Activated CD8-positive, alpha-beta T cell treated with anti-CD3 and anti-CD28 coated beads for 36 hours (primary cell): ENCODE measurements at regions not wholly inside any gene's neighbourhood (a gene's known extent, or its start where the extent isn't known, plus 50 kb on each side); places are given as distances from the start of the nearest gene placed in this dataset.

Source experiments
- ATAC-seq: fragments of 200-7000 bp; cut with Tn5 transposase; one replicate; pipeline ENCODE4 v1.10.0; 2021; ENCODE audit warnings: mild to moderate bottlenecking, moderate library complexity
- CTCF ChIA-PET: fragments of 350-600 bp; sonication (Branson Sonifier 250); formaldehyde crosslinking; loops from one replicate; lab custom pipeline; 2021; ENCODE audit warnings: antibody characterized with exemption; lab: Charles Lee
- POLR2A ChIA-PET: fragments of 350-600 bp; sonication (Branson Sonifier 250); formaldehyde crosslinking; loops from one replicate; lab custom pipeline; 2021; ENCODE audit warnings: antibody characterized with exemption; lab: Charles Lee
- DNase-seq: peaks from one replicate; pipeline ENCODE4 v3.0.0-alpha.2; 2020
- H3K27ac Mint-ChIP-seq: one replicate; pipeline ENCODE4 v1.8.0; 2021; ENCODE audit warnings: mild to moderate bottlenecking, mixed read lengths
- H3K27me3 Mint-ChIP-seq: one replicate; pipeline ENCODE4 v1.8.0; 2021; ENCODE audit warnings: mixed read lengths
- H3K36me3 Mint-ChIP-seq: one replicate; pipeline ENCODE4 v1.8.0; 2021; ENCODE audit warnings: low read depth, mixed read lengths
- H3K4me1 Mint-ChIP-seq: one replicate; pipeline ENCODE4 v1.8.0; 2021; ENCODE audit warnings: low read depth, mixed read lengths
- H3K4me3 Mint-ChIP-seq: one replicate; pipeline ENCODE4 v1.8.0; 2021; ENCODE audit warnings: mild to moderate bottlenecking, moderate library complexity, mixed read lengths
- H3K9me3 Mint-ChIP-seq: one replicate; pipeline ENCODE4 v1.8.0; 2021; ENCODE audit warnings: mixed read lengths
- CTCF ChIP-seq: fragments of 200-600 bp; IDR thresholded peaks from one replicate; pipeline ENCODE4 v1.8.0; 2022; ENCODE audit warnings: antibody characterized with exemption, mild to moderate bottlenecking
- intact Hi-C: fragments of 100-400 bp; cut with micrococcal nuclease; formaldehyde crosslinking; loops from one replicate; pipeline ENCODE4 v1.10.0; 2022

GRCh38 chr2:16069663-16069932 is 129.2 kb downstream of the MYCN start:
- ATAC-seq: no peak
- TF ChIP-seq CTCF: no peak
- Mint-ChIP-seq H3K27me3 (no peaks in the 10 kb centered on the region), H3K4me1 (no peaks in the 10 kb centered on the region), H3K36me3 (no peaks in the 10 kb centered on the region), H3K9me3 (no peaks in the 10 kb centered on the region), H3K27ac (no peak overlapping the region), H3K4me3 (no peak overlapping the region)
- POLR2A ChIA-PET: no interaction called here
- intact Hi-C loops: no loop called here
- DNase-seq: no peak
- CTCF ChIA-PET: interaction anchor here (1.5 kb wide), 1 partner anchor 130 kb away, joined by 4 read pairs; no protein-coding TSS in a partner anchor

GRCh38 chr2:16068552-16068940 is 128.2 kb downstream of the MYCN start:
- no peak for DNase-seq
- ChIA-PET POLR2A (no interaction called here), CTCF (no interaction called here)
- Mint-ChIP-seq H3K4me1 (no peaks in the 10 kb centered on the region), H3K4me3 (no peak overlapping the region), H3K36me3 (peaks cover 2% of the 10 kb centered on the region), H3K27me3 (peaks cover 2% of the 10 kb centered on the region), H3K9me3 (peaks cover 9% of the 10 kb centered on the region), H3K27ac (no peak overlapping the region)
- TF ChIP-seq CTCF: no peak
- ATAC-seq: no peak
- intact Hi-C loops: no loop called here

- Mint-ChIP-seq H3K4me1 (no peaks in the 10 kb centered on the region), H3K36me3 (peaks cover 2% of the 10 kb centered on the region), H3K9me3 (peaks cover 11% of the 10 kb centered on the region), H3K4me3 (no peak overlapping the region), H3K27ac (no peak overlapping the region), H3K27me3 (peaks cover 2% of the 10 kb centered on the region)
- ChIA-PET CTCF (no interaction called here), POLR2A (no interaction called here)
- DNase-seq: no peak
- no peak for ATAC-seq
- intact Hi-C loops: no loop called here
- TF ChIP-seq CTCF: no peak
These were observed 127.7 kb downstream of the MYCN start for GRCh38 chr2:16067866-16068551.

DNA sequence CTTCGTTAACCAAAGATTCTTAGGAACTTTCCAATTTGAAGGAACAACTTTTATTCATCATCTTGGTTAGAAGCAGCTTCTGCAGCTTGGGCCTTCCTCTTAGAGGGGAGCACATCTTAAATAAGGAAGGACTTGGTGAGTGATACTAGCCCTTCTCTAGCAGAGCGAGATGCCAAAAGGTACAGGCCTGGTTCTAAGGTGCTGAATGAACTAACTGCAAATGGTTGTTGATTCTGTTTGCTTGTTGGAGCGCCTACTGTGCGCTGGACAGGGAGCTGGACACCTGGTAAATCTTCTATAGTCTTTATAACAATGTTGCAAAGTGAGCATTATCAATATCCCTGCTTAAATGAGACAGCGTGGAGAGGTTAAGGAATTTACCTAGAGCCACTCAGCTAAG is 127.1 kb downstream of the MYCN start:
- no peak overlapping the region for H3K27ac Mint-ChIP-seq
- H3K4me3 Mint-ChIP-seq: no peak overlapping the region
- ChIA-PET CTCF (no interaction called here), POLR2A (no interaction called here)
- H3K36me3 Mint-ChIP-seq: peaks cover 2% of the 10 kb centered on the region
- no peaks in the 10 kb centered on the region for H3K4me1 Mint-ChIP-seq
- intact Hi-C loops: no loop called here
- no peak for DNase-seq
- peaks cover 15% of the 10 kb centered on the region for H3K9me3 Mint-ChIP-seq
- TF ChIP-seq CTCF: no peak
- H3K27me3 Mint-ChIP-seq: peaks cover 2% of the 10 kb centered on the region
- ATAC-seq: no peak

- Mint-ChIP-seq H3K4me1 (no peaks in the 10 kb centered on the region), H3K9me3 (peaks cover 17% of the 10 kb centered on the region), H3K4me3 (no peak overlapping the region), H3K36me3 (peaks cover 2% of the 10 kb centered on the region), H3K27me3 (peaks cover 2% of the 10 kb centered on the region), H3K27ac (no peak overlapping the region)
- ChIA-PET CTCF (no interaction called here), POLR2A (no interaction called here)
- TF ChIP-seq CTCF: no peak
- no peak for DNase-seq
- intact Hi-C loops: no loop called here
- ATAC-seq: no peak
These were observed 126.7 kb downstream of the MYCN start for GRCh38 chr2:16067037-16067406.
